ENCODE measurements at regions not wholly inside any gene's neighbourhood (a gene's known extent, or its start where the extent isn't known, plus 50 kb on each side); places are given as distances from the start of the nearest gene placed in this dataset.

GRCh38 chr9:129439242-129439641 is 181.7 kb downstream of the C9orf50 start:
- no peak for TF ChIP-seq CTCF (IDR thresholded peaks at IDR 0.05; ENCODE audit: low read depth, low read length)
- DNase-seq (ENCODE audit: extremely low read depth, low read depth): no peak

- DNase-seq (ENCODE audit: extremely low read depth, low read depth): no peak
- no peak; the same call in 1 of the 2 replicates for TF ChIP-seq CTCF (IDR thresholded peaks at IDR 0.05; ENCODE audit: low read depth, low read length)
These were observed 183.1 kb downstream of the C9orf50 start for GRCh38 chr9:129437626-129438323.

- TF ChIP-seq CTCF (IDR thresholded peaks at IDR 0.05; ENCODE audit: low read depth, low read length): no peak
- no peak for DNase-seq (ENCODE audit: extremely low read depth, low read depth)
These were observed 183.9 kb downstream of the C9orf50 start for GRCh38 chr9:129436751-129437625.

GRCh38 chr9:129435988-129436717 is 184.7 kb downstream of the C9orf50 start:
- no peak for DNase-seq (ENCODE audit: extremely low read depth, low read depth)
- TF ChIP-seq CTCF (IDR thresholded peaks at IDR 0.05; ENCODE audit: low read depth, low read length): no peak

GRCh38 chr9:129435291-129435690 is 185.6 kb downstream of the C9orf50 start:
- no peak for DNase-seq (ENCODE audit: extremely low read depth, low read depth)
- no peak for TF ChIP-seq CTCF (IDR thresholded peaks at IDR 0.05; ENCODE audit: low read depth, low read length)

- no peak for TF ChIP-seq CTCF (IDR thresholded peaks at IDR 0.05; ENCODE audit: low read depth, low read length)
- DNase-seq (ENCODE audit: extremely low read depth, low read depth): no peak
These were observed 186.7 kb downstream of the C9orf50 start for GRCh38 chr9:129434187-129434586.

Data from AG09319 (cell line).